ENCODE measurements at regions not wholly inside any gene's neighbourhood (a gene's known extent, or its start where the extent isn't known, plus 50 kb on each side); places are given as distances from the start of the nearest gene placed in this dataset.

DNA sequence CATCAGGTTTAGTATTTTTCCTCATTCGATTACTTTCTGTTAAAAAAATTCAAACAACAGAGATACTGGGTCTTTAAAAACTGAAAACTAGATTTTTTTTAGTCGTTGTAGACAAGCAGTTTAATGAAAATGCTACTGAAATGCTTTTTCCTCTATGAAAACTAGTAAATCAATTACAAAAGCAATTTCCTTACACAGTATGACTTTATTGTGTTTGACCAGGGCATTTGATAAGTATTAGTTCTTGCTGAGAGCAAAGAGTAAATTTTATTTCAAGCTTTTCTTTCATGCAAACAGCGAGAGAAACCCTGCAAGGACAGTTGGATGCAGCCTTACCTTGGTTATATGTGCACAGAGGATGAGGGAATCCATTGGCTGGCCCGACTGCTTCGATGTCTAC, 308.5 kb downstream of the MAT2B start:
- TF ChIP-seq, protein P1, sequence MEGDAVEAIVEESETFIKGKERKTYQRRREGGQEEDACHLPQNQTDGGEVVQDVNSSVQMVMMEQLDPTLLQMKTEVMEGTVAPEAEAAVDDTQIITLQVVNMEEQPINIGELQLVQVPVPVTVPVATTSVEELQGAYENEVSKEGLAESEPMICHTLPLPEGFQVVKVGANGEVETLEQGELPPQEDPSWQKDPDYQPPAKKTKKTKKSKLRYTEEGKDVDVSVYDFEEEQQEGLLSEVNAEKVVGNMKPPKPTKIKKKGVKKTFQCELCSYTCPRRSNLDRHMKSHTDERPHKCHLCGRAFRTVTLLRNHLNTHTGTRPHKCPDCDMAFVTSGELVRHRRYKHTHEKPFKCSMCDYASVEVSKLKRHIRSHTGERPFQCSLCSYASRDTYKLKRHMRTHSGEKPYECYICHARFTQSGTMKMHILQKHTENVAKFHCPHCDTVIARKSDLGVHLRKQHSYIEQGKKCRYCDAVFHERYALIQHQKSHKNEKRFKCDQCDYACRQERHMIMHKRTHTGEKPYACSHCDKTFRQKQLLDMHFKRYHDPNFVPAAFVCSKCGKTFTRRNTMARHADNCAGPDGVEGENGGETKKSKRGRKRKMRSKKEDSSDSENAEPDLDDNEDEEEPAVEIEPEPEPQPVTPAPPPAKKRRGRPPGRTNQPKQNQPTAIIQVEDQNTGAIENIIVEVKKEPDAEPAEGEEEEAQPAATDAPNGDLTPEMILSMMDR (IDR thresholded peaks at IDR 0.05; ENCODE audit: low read depth, low read length), result no peak
- DNase-seq (ENCODE audit: extremely low read depth, low read depth), result no peak

DNA sequence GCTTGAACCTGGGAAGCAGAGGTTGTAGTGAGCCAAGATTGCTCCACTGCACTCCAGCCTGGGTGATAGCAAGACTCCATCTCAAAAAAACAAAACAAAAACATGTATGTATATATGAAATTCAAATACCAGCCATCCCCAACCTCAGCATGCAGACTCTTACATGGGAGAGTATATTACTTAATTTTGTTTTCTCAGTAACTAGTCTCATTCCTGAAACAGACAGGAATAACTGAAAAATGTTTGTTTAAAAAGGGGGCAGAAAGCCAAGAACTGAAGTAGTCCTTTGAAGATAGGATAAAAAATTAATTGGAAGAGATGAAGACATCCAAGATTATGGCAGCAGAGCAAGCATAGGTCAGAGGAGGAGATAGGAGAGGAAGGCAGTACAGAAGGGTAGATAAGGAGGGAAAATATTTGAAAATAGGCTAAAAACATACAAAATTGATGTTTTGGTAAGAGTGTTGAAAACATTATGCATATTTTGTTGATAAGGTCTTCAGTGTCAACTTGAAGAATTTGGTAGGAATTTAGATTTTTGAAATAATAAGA, 309.9 kb downstream of the MAT2B start:
- TF ChIP-seq, protein P1 (IDR thresholded peaks at IDR 0.05; ENCODE audit: low read depth, low read length), result no peak
- no peak for DNase-seq (ENCODE audit: extremely low read depth, low read depth)

DNA sequence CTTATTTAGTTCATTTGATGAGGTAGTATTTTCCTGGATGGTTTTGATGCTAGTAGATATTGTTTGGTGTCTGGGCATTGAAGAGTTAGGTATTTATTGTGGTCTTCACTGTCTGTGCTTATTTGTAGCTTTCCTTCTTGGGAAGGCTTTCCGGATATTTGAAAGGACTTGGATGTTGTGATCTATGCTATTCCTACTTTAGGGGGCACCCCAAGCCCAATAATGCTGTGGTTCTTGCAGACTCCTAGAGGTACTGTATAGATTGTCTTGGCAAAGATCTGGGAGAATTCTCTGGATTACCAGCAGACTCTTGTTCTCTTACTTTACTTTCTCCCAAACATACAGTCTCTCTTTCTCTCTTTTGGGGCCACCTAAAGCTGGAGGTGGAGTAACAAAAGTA, 315.7 kb downstream of the MAT2B start:
- DNase-seq (ENCODE audit: extremely low read depth, low read depth), result no peak
- TF ChIP-seq, protein P1 (IDR thresholded peaks at IDR 0.05; ENCODE audit: low read depth, low read length), result no peak

DNA sequence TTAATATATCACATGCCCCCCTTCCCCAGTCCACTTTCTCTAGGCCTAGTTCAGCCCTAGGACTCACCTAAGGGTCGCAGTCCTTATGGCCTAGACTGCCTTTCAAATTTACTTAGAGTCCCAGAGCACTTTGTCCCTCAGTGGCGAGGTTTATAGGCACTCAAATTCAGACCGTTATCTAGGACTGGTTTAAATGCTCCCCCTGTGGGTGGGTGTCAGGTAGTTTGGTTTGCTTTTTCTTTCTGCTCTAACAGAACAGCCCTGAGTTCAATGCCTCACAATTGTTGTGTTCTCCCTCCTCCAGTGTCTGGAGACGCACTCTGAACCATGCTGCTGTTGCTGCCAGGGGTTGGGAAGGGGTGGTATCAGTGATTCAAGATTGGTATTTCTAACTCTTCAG, 317.1 kb downstream of the MAT2B start:
- TF ChIP-seq, protein P1 (IDR thresholded peaks at IDR 0.05; ENCODE audit: low read depth, low read length), result no peak
- no peak for DNase-seq (ENCODE audit: extremely low read depth, low read depth)

DNA sequence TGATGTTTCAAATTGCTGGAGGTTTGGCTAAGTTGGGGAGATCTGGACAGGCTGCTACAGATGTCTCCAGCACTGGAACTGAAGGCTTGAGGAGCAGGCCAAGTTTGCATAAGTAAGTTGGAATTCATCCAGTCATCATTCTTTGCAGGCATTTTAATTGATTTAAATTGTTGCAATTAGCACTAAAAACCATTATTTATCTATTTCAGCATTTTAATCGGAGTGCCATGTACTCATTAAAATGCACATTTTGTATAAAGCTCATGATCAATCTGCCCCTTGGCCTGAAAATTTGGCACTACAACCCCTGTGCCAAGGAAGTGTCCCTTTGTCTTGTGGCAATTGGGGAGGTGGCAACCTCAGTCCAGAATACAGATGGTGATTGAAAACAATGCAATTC, 320.2 kb downstream of the MAT2B start:
- TF ChIP-seq, protein P1 (IDR thresholded peaks at IDR 0.05; ENCODE audit: low read depth, low read length), result no peak
- no peak for DNase-seq (ENCODE audit: extremely low read depth, low read depth)

DNA sequence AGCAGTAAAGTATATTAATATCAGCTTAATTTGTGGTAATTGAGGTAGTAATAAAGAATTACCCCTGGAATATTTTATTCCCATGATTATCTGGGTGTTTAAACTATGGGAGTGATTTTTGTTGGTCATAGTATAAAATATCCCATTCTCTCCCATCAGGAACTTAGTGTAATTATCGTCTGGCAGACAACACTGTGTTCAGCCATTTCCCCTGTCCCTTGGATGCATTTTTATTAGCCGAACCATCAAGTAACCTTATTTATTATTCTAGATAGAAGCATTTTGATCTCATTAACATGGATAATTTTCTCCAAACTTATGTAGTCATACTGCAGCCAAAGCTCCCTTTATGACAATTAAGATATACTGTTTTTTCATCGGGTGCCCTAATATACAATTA, 320.8 kb downstream of the MAT2B start:
- TF ChIP-seq, protein P1 (IDR thresholded peaks at IDR 0.05; ENCODE audit: low read depth, low read length), result no peak
- no peak for DNase-seq (ENCODE audit: extremely low read depth, low read depth)

DNA sequence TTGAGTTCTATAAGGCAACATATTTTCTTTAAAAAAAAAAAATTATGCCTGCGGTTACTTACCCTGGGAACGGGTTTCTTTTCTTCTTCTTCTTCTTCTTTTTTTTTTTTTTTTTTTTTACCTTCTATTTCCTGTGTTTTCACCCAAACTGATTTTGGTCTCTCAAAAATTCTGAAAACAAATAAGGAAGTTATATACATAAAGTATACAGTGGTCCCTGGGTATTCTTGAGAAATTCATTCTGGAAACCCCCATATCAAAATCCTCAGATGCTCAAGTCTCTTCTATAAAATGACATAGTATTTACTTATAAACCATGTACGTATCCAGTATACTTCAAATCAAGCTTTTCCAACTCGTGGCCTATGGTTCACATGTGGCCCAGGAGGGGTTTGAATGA, 326.7 kb downstream of the MAT2B start:
- no peak for DNase-seq (ENCODE audit: extremely low read depth, low read depth)
- TF ChIP-seq, protein P1 (IDR thresholded peaks at IDR 0.05; ENCODE audit: low read depth, low read length), result no peak
